DND-41 (cell line): ENCODE measurements at regions not wholly inside any gene's neighbourhood (a gene's known extent, or its start where the extent isn't known, plus 50 kb on each side); places are given as distances from the start of the nearest gene placed in this dataset.
"Not testable (repeated sequence)": the region's sequence is repeated elsewhere in the genome, so short reads cannot be mapped to it uniquely, and the experiment has no call there.

Experiments used
- ATAC-seq: fragments of 200-7000 bp; cut with Tn5 transposase; 3 replicates; pipeline ENCODE4 v1.9.1; 2021; ENCODE audit warnings: low read depth; ENCODE audit not compliant: insufficient read depth
- DNase-seq: peaks from one replicate; pipeline ENCODE4 v3.0.0-alpha.2; 2020
- H2AFZ ChIP-seq: 2 replicates; pipeline ENCODE4 v1.6.0; 2012; ENCODE audit warnings: low read depth, low read length
- H3K27ac ChIP-seq: 2 replicates; pipeline ENCODE4 v1.5.1; 2012; ENCODE audit warnings: low read length, inconsistent platforms
- H3K27me3 ChIP-seq: fragments of 200-600 bp; sonication (generic); 2 replicates; pipeline ENCODE4 v1.6.0; 2012; ENCODE audit warnings: low read length, mild to moderate bottlenecking, inconsistent platforms; ENCODE audit not compliant: insufficient read depth, poor library complexity
- H3K36me3 ChIP-seq: 2 replicates; pipeline ENCODE4 v1.5.1; 2012; ENCODE audit warnings: low read length, inconsistent platforms; ENCODE audit not compliant: insufficient read depth
- H3K4me1 ChIP-seq: 2 replicates; pipeline ENCODE4 v1.5.1; 2012; ENCODE audit warnings: mild to moderate bottlenecking, low read length; ENCODE audit not compliant: insufficient read depth
- H3K4me2 ChIP-seq: 2 replicates; pipeline ENCODE4 v1.6.0; 2012; ENCODE audit warnings: mild to moderate bottlenecking, moderate library complexity, low read length, inconsistent platforms; ENCODE audit not compliant: insufficient read depth
- H3K4me3 ChIP-seq, 2 experiments: fragments of 200-600 bp in 1 of 2; shearing (Covaris generic) in 1 of 2; 2 replicates each; pipeline ENCODE4 v1.5.1; 2012 to 2016; ENCODE audit warnings: inconsistent platforms in 2 of 2, low read length in 2 of 2, mild to moderate bottlenecking in 2 of 2, low read depth in 1 of 2, moderate library complexity in 1 of 2
- H3K79me2 ChIP-seq: 2 replicates; pipeline ENCODE4 v1.6.0; 2012; ENCODE audit warnings: low read length, inconsistent platforms; ENCODE audit not compliant: insufficient read depth
- H3K9ac ChIP-seq: 2 replicates; pipeline ENCODE4 v1.6.0; 2012; ENCODE audit warnings: low read depth, mild to moderate bottlenecking, inconsistent platforms, low read length, moderate library complexity
- H3K9me3 ChIP-seq: 2 replicates; pipeline ENCODE4 v1.5.1; 2012; ENCODE audit warnings: low read length, moderate library complexity, mild to moderate bottlenecking, inconsistent platforms; ENCODE audit not compliant: insufficient read depth, severe bottlenecking
- H4K20me1 ChIP-seq: 2 replicates; pipeline ENCODE4 v1.6.0; 2012; ENCODE audit warnings: low read length; ENCODE audit not compliant: insufficient read depth
- CTCF ChIP-seq: IDR thresholded peaks from 2 replicates; pipeline ENCODE4 v1.5.1; 2012; ENCODE audit warnings: borderline replicate concordance, low read length, moderate library complexity, mild to moderate bottlenecking; ENCODE audit not compliant: poor library complexity, severe bottlenecking; ENCODE audit errors: extremely low read depth
- EZH2 ChIP-seq: IDR thresholded peaks from 3 replicates; pipeline ENCODE4 v1.6.1; 2012; ENCODE audit warnings: borderline replicate concordance, low read depth, mild to moderate bottlenecking, moderate library complexity, low read length, inconsistent platforms; ENCODE audit not compliant: severe bottlenecking

GRCh38 chr2:2581331-2582159, 250.5 kb upstream of the MYT1L start:
- H3K27ac ChIP-seq, result no peak overlapping the region
- no peak overlapping the region for H2AFZ ChIP-seq
- TF ChIP-seq EZH2 (no peak), CTCF (no peak)
- no peaks in the 10 kb centered on the region for H3K79me2 ChIP-seq
- no peak for DNase-seq
- no peaks in the 10 kb centered on the region for H3K27me3 ChIP-seq
- no peaks in the 10 kb centered on the region for H3K4me1 ChIP-seq
- no peaks in the 10 kb centered on the region for H3K36me3 ChIP-seq
- no peaks in the 10 kb centered on the region; the same call in 1 of the 2 replicates for H4K20me1 ChIP-seq
- H3K9me3 ChIP-seq, result no peaks in the 10 kb centered on the region
- H3K4me2 ChIP-seq, result no peak overlapping the region
- no peak overlapping the region for H3K9ac ChIP-seq
- no peak for ATAC-seq
- no peak overlapping the region for H3K4me3 ChIP-seq

- H3K79me2 ChIP-seq, H3K9ac ChIP-seq, H3K4me1 ChIP-seq, H3K36me3 ChIP-seq, H3K27ac ChIP-seq, DNase-seq, H3K9me3 ChIP-seq, H4K20me1 ChIP-seq, ATAC-seq, H3K4me3 ChIP-seq, H2AFZ ChIP-seq, H3K4me2 ChIP-seq, H3K27me3 ChIP-seq: not testable (repeated sequence)
Observed at GRCh38 chr2:2580841-2581240, 249.8 kb upstream of the MYT1L start.

DNA sequence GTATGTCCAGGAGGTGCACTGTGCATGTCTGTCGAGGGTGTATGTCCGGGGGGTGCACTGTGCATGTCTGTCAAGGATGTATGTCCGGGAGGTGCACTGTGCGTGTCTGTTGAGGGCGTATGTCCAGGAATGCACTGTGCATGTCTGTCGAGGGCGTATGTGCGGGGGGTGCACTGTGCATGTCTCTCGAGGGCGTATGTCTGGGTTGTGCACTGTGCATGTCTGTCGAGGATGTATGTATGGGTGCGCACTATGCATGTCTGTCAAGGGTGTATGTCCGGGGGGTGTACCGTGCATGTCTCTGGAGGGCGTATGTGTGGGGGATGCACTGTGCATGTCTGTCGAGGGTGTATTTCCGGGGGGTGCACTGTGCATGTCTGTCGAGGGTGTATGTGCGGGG, 249.3 kb upstream of the MYT1L start:
- H3K36me3 ChIP-seq, result no peaks in the 10 kb centered on the region
- no peak overlapping the region for H3K4me3 ChIP-seq
- no peaks in the 10 kb centered on the region for H3K9me3 ChIP-seq
- no peaks in the 10 kb centered on the region for H3K79me2 ChIP-seq
- no peak for ATAC-seq
- no peak overlapping the region for H3K4me2 ChIP-seq
- TF ChIP-seq EZH2, result no peak
- TF ChIP-seq CTCF, result no peak
- H3K9ac ChIP-seq, result no peak overlapping the region
- no peak for DNase-seq
- no peaks in the 10 kb centered on the region; the same call in 1 of the 2 replicates for H4K20me1 ChIP-seq
- H2AFZ ChIP-seq, result no peak overlapping the region
- no peaks in the 10 kb centered on the region for H3K27me3 ChIP-seq
- no peaks in the 10 kb centered on the region for H3K4me1 ChIP-seq
- no peak overlapping the region for H3K27ac ChIP-seq

GRCh38 chr2:2579814-2580213, 248.7 kb upstream of the MYT1L start:
- TF ChIP-seq EZH2 (no peak), CTCF (no peak)
- no peak overlapping the region for H3K4me2 ChIP-seq
- no peak overlapping the region for H3K27ac ChIP-seq
- H3K36me3 ChIP-seq, result no peaks in the 10 kb centered on the region
- H2AFZ ChIP-seq, result no peak overlapping the region
- no peak for ATAC-seq
- no peaks in the 10 kb centered on the region for H3K9me3 ChIP-seq
- H3K4me1 ChIP-seq, result no peaks in the 10 kb centered on the region
- H4K20me1 ChIP-seq, result no peaks in the 10 kb centered on the region; the same call in 1 of the 2 replicates
- H3K79me2 ChIP-seq, result no peaks in the 10 kb centered on the region
- no peaks in the 10 kb centered on the region for H3K27me3 ChIP-seq
- no peak overlapping the region for H3K4me3 ChIP-seq
- no peak for DNase-seq
- no peak overlapping the region for H3K9ac ChIP-seq
